NCI-H510A treated with DMSO at 0.1 percent for 48 hours (cell line): ENCODE measurements at regions not wholly inside any gene's neighbourhood (a gene's known extent, or its start where the extent isn't known, plus 50 kb on each side); places are given as distances from the start of the nearest gene placed in this dataset.

Experiments used
- DNase-seq: peaks from one replicate; lab custom pipeline; 2025; lab: John Stamatoyannopoulos, UW

DNA sequence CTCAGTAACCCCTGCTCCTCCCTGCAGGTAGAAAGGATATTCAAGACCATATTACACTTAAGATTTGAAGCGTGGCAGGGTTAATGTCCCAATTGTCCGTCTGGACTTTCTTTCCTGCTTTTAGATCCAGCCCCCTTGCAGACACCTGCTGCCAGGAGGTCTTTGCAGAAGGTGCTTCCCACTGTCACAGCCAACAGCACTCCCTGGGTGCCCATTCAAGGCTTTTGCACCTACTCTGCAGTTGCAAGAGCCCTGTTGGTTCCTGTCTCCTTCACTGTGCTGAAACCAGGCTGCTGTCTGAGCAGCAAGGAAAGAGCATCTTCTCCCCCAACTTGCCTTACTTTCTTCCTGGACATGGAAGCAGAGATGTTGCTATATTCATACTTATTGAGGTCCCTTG lies 1043.0 kb upstream of the POU3F3 start:
- no peak for DNase-seq

DNA sequence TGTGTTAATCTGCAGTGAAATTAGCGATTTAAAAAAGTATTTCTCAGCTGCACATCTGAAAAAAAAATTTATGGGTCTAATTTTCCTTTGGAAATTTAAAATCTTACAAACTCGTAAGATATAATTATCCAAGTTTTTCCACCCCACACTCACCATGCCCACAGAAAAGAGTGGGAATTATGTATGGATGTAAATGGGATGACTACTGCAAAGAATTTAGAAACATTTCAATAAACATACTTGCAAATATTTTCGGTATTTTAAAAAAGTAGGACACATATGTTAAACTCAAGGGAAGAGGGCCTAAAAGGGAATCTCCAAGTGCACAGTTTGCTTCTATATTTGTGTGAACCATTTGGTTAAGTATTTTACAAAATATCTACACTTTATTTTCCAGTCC lies 1039.9 kb upstream of the POU3F3 start:
- DNase-seq: no peak

DNA sequence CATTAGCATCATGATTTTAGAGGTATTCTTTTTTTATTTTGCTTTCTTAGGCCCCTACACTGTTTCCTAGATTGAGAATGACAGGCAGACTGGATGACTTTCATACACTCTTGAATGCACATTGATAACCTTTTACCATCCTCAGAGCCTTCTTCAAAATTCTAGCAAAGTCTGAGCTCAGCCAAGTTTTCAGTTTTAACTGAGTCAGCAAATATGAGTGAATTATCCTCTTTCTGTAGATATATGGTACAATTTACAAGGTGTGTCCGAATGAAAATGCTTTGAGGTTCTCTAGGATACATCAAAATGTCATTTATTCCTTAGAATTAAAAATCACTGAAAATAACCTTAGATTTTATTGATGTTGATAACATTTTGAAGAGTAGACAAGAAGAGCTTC lies 1038.2 kb upstream of the POU3F3 start:
- no peak for DNase-seq

DNA sequence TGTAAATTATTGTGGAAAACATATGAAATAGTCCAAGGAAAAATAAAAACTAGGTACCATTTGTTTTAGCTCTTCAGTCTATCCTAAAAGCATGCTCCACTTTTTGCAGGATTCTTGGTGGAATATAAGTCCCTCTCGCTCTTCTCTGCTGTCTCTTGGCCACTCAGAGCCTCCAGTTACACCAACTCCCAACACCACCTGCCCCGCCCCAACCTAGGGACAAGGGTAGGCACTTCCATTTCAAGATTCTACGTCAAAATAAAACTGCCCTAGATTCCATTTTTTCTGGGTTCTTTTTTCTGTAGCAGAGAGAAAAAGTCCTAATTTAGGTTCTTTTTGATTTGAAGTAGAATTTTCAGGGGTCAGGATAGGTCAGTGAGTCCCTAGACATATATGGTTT lies 1036.2 kb upstream of the POU3F3 start:
- DNase-seq: no peak

DNA sequence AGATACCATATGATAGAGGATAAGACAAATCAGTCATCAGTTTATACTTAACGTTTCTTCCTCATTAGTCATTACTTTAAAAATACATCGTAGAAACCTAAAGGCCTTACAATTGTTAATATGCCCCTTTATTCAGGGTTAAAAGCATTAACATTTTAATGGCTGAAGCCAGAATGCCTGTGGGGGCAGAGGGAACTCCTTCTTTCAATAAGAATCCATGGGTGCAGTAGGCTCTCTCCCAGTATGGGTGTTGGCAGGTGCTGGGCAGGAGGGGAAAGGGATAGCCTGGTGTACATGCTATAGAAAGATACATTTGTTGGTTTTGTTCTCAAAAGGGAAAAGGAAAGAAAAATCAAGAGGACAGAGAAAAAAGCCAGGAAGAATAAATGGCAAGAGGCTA lies 1035.7 kb upstream of the POU3F3 start:
- DNase-seq: no peak

DNA sequence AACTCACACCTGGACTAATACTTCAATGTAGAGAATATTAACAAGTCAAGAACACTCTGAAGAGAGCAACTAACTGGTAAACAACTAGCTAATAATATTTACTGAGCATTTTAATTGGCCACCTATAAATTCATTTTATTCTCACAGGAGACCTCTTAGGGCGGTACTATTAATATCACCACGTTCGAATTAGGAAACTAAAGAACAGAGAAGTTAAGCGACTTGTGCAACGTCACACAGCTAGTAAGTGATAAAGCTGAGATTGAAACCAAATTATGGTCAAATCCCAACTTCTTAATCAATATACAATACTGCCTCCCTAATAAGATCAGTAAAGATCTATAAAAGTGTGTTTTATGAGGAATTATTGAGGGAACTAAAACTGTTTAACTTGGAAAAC lies 1034.3 kb upstream of the POU3F3 start:
- no peak for DNase-seq

DNA sequence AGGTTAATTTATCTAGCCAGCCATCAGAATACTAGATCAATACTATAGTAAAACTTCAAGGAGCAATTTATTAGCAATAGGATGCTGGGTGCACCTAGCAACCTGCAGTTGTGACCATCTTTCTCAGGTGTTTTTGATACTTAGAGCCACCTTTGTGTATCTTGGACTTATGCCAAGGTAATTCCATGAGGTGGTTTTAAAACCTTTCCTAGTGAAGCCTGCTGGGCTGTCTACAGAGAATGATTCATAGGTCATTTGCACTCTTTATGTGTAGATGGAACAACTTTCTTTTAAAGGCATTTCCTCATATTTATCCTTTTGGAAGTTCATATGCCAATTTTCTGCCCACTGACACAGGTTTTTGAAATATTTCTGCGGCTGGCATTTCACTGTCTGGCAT lies 1030.1 kb upstream of the POU3F3 start:
- DNase-seq: peak; percentile 93

DNA sequence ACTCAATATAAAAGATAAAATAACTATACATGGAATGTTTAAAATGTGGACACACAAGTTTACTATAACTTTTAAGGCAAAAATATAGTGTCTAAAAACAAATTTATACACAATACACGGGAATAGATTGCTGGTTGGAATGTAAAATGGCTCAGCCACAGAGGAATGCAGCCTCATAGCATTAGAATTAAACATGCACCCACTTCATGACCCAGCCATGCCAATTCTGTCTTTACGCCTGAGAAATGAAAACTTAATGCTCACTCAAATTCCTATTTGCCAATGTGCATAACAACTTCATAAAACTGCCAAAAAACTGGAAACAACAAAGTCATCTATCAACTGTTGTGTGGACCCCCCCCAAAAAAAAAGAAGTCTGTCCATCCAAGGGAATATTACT lies 1006.6 kb upstream of the POU3F3 start:
- DNase-seq: no peak

DNA sequence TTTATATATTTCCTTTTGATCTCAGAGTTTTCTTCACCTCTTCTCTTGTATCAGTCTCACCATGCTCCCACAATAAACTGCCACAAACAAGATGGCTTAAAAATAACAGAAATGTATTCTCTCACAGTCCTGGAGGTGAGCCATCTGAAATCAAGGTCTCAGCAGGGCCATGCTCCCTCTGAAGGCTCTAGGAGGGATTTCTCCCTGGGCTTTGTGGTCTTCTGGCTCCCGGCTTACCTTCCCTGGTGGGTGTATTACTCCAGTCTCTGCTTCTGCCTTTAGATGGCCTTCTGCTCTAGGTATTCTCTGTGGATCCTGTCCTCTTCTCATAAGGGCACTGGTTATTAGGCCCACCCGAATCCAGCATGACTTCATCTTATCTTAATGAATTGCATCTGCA lies 994.7 kb upstream of the POU3F3 start:
- DNase-seq: no peak

DNA sequence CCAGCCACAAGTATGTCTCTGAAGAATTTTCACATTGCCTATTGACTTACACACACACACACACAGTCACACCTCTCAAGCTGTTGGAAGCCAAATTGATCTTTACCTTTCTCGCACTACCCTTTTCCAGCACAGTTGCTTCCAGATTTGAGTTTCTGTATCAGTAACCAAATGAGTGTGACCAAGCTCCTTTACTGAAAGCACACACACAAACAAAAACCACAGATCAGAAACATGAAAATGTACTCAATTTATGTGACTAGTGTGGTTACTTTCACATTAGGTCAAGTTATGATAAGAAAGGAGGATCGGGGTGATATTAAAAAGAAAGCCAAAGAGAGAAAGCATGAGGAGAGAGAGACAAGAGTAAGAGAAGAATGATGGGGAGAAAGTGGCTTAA lies 993.9 kb upstream of the POU3F3 start:
- no peak for DNase-seq

DNA sequence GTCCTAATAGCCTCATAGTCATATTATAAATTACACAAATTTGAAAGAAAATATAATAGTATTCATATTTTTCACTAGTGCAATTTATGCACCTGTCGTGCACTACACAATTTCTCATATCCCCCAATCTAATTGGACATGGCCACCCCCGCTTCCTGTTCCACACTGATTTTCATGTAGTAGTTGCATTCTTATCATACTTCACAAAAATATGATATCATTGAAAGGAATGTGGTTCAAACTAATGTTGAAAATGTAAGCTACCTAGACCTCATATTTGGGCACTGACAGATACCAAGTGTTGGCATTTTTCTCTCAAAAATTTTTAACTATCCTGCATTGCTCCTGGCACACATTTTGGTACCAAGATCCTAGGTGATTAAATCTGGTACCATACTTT lies 985.5 kb upstream of the POU3F3 start:
- DNase-seq: no peak

DNA sequence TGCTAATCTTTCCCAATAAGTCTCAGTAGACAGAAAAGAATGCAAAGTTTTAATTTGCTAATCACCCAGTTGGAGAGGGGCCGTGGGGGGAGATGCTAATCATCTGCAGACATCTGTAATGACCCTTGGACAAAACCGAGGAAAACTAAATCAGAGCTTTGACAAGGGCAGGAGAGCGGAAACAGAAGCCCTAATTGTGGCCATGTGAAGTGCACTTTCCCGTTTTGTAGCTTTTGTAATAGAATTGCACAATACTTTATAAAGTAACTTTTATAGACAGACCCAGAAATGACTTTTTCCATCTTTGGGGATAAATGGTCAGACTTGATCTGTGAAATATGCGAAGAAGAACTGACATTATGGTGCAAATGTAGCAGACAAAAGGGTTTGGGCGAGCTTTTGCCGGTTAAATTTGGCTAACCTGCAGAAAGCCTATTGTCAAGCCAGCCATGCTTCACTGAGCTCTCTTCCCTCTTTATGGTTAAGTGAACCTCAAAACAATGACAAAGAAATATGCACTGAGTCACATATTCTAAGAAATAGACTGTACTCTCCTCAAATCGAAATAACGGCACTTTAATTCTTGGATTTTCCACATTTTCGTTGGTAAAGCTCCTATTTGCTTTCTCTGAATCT lies 980.1 kb upstream of the POU3F3 start:
- DNase-seq: no peak

DNA sequence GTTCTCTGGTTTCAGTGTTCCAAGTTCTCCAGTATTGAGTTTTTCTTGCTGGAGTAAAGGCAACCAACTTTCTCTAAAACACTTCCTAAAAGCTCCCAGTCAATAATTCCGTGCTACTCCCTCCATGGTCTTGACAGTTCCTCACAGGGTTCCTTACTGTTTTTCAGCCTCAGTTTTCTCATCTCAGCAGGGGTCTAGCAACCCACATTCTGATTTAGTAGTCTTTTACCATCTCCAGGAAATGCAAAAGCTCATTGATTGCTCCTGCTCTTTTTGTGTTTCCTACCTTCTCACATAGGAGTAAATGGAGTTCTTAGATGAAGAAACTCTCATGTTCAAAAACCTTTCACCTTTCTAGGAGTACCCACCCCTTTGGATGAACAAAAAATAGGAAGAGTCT lies 978.8 kb upstream of the POU3F3 start:
- no peak for DNase-seq

DNA sequence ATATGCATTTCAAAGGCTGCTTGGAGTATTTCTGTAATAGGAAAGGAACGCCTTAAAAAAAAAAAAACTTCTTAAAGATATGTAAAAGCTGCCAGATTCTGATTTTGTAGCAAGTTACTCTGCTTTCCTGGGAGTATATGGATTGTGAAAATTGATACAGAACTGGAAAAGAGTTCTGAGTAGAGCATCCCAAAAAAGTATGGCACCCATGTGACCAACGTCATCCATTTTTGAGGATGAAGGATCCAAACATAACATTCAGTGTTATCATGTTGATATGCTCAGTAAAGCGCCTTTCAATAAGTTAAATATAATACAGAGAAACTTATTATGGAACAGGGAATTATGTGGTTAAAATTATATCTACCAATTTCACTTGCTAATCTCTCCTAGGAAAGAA lies 978.4 kb upstream of the POU3F3 start:
- DNase-seq: no peak

DNA sequence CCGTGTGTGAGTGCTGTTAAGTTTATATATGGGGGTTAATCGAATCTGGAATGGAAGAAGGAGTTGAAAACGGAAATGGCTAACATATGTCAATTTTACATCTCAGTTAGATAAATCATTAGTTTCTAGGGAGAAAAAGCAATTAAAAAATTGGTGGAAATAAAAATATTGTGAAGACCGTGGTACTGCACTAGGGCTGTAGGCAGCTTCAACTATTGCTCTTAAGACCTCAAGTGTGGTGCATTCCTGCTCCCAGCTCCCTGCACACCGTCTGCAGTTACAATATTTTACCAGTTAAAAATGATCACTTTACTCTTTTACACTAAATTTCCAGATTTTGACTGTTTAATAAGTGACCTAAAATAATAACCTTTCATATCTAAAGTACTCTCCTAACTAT lies 977.3 kb upstream of the POU3F3 start:
- DNase-seq: no peak

DNA sequence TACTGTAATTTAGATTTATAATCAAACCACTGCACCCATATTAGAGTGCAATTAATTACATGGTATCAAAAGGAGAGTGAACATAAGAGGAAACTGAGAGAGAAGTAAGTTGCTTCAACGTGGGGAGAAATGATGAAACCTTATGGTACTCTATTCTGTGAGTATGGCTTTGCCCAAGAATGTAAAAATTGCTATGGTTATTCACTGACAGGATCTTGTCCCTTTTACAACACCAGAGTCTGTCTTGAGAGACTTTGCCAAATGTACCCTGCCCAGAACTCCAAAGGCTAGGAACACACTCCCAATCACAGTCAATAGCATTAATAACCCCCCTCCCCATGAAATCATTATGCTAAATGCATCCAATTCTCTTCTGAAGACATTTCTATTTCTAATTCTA lies 974.8 kb upstream of the POU3F3 start:
- no peak for DNase-seq

DNA sequence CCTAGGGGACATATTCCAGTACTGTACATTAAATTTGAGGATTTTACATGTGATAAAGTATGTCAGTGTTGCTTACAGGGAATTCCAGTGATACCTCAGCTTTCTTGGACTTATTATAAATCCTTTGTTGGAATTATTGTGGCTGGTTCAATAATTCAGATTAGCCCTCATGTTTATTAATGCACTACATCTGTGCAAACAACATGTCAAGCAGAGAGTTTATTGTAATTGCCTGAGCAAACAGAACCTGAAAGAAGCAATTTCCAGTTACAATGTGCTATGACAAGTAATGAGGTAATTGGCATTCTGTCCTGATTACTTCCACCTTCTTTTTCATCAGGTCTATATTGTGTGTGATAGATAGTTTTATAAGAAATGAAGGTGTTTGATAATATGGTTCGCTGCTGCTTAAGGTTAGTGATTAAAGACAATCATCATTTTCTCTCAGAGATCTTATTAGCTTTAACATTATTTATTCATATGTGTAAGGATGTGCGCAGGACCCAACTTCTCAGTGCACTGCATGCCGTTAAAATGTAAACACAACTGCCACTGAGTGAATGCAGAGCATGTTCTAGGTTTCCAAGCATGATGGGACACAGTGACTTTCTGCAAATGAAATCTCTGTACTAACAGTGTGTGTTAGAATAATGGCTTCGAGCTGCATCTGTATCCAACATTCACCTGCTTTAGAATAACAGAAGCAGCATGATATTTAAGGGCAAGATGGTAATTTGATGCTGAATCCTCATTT lies 973.7 kb upstream of the POU3F3 start:
- peak; percentile 18 for DNase-seq

DNA sequence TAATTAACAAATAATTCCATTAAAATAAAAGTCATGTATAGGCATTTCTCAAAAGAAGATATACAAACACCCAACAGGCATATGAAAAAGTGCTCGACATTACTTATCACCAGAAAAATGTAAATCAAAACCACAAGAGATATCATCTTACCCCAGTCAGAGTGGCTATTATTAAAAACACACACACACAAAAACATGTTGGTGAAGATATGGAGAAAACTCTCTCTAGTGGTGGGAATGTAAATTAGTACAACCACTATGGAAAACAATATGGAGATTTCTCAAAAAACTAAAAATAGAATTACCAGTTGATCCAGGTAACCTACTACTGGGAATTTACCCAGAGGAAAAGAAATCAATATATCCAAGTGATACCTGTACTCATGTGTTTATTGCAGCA lies 966.3 kb upstream of the POU3F3 start:
- DNase-seq: no peak

DNA sequence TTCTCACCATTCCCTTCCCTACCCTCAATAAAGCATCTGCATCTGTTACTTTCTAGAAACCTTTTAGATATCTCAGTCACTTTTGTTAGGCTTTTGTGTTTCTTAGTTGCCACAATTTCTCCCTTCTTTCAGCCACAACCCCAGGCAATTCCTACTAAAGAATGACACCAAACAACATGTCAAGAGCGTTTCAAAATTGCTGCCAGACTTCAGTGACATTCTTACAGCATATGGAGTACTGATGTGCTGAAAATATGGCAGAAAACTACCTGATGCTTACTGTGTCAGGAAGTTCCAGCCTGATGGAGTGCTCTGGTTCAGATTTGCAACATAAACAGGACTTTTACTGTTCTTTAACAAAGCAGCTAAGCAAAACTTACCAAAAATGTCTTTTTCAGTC lies 957.7 kb upstream of the POU3F3 start:
- DNase-seq: no peak

DNA sequence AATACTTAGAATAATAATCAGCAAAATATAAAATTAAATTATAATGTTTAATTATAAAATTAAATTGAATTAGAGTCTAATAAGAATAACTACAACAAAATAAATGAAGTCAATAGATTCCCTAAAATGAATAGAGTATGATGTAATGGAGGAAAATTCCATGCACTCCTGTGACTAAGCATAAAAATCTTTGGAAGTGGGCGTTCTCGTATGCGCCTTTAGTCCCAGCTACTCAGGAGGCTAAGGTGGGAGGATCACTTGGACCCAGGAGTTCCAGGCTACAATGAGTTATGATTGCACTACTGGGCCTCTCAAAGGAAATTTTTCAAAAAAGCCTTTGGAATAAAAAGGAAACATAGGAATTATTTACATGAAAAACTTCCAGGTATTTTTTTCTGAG lies 955.4 kb upstream of the POU3F3 start:
- no peak for DNase-seq

DNA sequence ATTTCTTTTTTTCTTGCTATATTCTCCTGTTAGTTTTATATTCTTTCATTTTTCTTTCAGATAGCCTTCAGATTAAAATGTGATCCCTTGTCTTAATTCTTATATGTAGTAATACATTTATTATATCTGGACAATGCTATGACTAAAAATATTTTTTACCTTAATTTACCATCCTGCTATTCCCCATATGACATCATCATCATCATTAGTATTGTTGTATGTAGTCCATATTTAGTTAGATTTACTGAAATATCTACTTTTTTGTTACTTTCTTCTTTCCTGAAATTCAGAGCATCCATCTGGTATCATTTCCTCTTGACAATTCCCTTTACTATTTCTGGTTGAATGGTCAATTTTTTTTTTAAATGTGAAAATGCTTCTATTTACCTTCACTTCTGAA lies 951.6 kb upstream of the POU3F3 start:
- no peak for DNase-seq

DNA sequence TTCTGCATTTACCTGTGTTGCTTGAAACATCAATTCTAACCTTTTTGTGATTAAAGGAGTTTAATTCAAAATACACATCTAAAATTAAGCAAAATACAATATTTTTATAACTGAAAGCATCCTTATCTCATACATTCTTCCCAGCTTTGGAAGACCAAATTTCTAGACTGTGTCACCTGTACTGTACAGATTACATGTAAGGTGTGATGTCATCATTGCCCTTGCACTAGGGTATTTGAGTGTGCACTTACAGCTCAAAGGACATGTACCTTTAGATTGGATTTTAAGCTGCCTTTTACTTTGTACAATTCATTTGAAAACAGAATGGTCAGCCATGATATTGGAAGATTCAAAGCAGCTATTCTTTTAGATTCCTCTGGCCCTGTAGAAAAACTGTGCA lies 932.8 kb upstream of the POU3F3 start:
- no peak for DNase-seq

DNA sequence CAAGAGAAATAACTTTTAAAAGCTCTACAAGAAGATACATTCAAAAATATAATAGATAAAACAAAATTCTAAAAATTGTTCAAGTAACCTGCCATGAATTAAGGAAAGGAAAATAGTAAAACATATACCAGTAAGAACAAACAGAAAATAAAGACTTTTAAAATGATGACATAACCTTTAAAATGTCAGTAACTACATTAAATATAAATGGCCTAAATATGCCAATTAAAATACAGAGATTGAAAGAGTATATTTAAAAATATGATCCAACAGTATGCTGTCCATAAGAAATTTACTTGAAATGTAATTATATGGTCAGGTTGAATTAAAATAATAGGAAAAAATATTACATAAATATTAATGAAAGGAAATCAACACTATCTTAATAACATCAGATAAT lies 911.7 kb upstream of the POU3F3 start:
- DNase-seq: no peak

DNA sequence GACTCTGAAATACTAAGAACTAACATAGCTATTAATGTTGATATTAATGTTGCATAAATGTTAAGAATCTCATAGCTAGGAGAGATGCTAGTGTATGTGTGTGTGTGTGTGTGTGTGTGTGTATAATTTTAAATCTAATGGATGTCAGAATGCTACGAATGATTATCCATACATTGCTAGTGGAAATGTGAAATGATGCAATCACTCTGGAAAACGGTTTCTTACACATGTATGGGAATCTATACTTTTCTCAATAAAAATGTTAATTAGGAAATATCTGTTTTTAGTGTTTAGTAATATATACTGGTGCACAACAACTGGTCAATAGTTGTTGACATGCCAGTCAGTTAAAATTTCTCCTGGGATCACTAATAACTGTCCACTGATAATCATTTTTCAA lies 908.8 kb upstream of the POU3F3 start:
- no peak for DNase-seq
